ENCODE measurements at regions not wholly inside any gene's neighbourhood (a gene's known extent, or its start where the extent isn't known, plus 50 kb on each side); places are given as distances from the start of the nearest gene placed in this dataset.

GRCh38 chr11:122019908-122020694, 95.9 kb downstream of the BLID start:
- no peaks in the 10 kb centered on the region for H3K79me2 ChIP-seq (ENCODE audit: insufficient read depth, low read length)
- no peaks in the 10 kb centered on the region for H3K9me2 ChIP-seq (replicated peaks; ENCODE audit: insufficient read depth, low read length)
- no peak overlapping the region for H3K4me2 ChIP-seq (ENCODE audit: low read depth, low read length, poor library complexity, severe bottlenecking)
- no peak overlapping the region for H2AFZ ChIP-seq (ENCODE audit: low read depth, low read length, severe bottlenecking)
- TF ChIP-seq EZH2phosphoT487 (conservative IDR thresholded peaks at IDR 0.05; ENCODE audit: low read length) = no peak
- no peak for TF ChIP-seq CTCF (IDR thresholded peaks at IDR 0.05; ENCODE audit: insufficient read depth, low read length, poor library complexity, severe bottlenecking)
- no peaks in the 10 kb centered on the region for H3K27me3 ChIP-seq (ENCODE audit: low read length)
- no peaks in the 10 kb centered on the region for H3F3A ChIP-seq (ENCODE audit: insufficient read depth)
- no peaks in the 10 kb centered on the region for H4K20me1 ChIP-seq (ENCODE audit: low read depth, low read length)
- no peak overlapping the region for H3K27ac ChIP-seq (ENCODE audit: low read depth, low read length)
- H3K36me3 ChIP-seq (ENCODE audit: low read length) = no peaks in the 10 kb centered on the region
- H3K9ac ChIP-seq (ENCODE audit: low read length) = no peak overlapping the region
- H3K4me3 ChIP-seq (ENCODE audit: insufficient read depth, low read length, poor library complexity, severe bottlenecking) = no peak overlapping the region
- H3K9me3 ChIP-seq (ENCODE audit: insufficient read depth, low read length) = no peaks in the 10 kb centered on the region

DNA sequence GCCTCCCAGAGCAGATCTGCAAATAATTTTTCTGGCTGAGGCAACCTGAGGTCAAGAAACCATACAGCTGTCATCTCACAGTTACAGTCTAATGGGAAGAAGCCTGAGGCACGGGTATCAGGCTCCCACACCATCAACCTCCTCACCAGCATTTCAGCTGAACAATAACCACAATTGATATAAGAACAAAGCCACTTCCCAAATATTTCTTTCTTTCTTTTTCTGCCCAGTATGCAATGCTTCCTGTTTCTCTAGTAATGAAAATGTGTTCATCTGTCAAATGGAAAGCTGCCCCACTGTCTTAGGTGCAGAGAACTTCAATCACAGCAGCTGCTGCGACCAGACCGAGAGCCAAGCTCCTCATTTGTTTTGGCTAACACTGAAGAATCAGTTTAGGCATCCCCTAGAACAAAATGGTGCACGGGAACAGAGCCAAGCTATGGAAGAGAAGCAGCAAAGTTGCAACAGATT, 108.4 kb downstream of the BLID start:
- no peaks in the 10 kb centered on the region for H3K79me2 ChIP-seq (ENCODE audit: insufficient read depth, low read length)
- H3K9me3 ChIP-seq (ENCODE audit: insufficient read depth, low read length) = no peaks in the 10 kb centered on the region
- TF ChIP-seq CTCF (IDR thresholded peaks at IDR 0.05; ENCODE audit: insufficient read depth, low read length, poor library complexity, severe bottlenecking) (no peak), EZH2phosphoT487 (conservative IDR thresholded peaks at IDR 0.05; ENCODE audit: low read length) (no peak)
- no peak overlapping the region for H2AFZ ChIP-seq (ENCODE audit: low read depth, low read length, severe bottlenecking)
- no peaks in the 10 kb centered on the region for H3K27me3 ChIP-seq (ENCODE audit: low read length)
- no peaks in the 10 kb centered on the region for H4K20me1 ChIP-seq (ENCODE audit: low read depth, low read length)
- no peaks in the 10 kb centered on the region for H3F3A ChIP-seq (ENCODE audit: insufficient read depth)
- no peaks in the 10 kb centered on the region for H3K36me3 ChIP-seq (ENCODE audit: low read length)
- no peak overlapping the region for H3K9ac ChIP-seq (ENCODE audit: low read length)
- H3K4me3 ChIP-seq (ENCODE audit: insufficient read depth, low read length, poor library complexity, severe bottlenecking) = no peak overlapping the region
- H3K4me2 ChIP-seq (ENCODE audit: low read depth, low read length, poor library complexity, severe bottlenecking) = no peak overlapping the region
- no peaks in the 10 kb centered on the region; the same call in 1 of the 2 replicates for H3K9me2 ChIP-seq (replicated peaks; ENCODE audit: insufficient read depth, low read length)
- H3K27ac ChIP-seq (ENCODE audit: low read depth, low read length) = no peak overlapping the region

DNA sequence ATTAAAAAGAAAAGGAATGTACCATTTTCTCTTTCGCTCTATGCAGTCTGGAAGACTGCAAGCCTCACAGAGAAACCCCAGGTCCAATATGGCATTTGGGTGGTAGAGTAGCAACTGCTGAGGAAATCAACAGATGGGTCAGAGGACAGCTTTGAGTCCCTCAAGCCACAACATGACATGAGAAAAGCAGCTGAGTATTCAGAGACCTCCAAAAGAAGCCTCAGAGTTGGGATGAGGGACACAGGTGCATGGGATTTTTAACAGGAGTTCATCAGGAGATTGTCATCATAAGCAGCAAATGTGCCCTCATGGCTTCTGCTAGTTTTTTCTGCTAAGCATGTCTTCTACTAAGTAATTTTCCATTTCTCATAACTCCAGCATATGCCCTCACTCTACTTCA, 111.6 kb downstream of the BLID start:
- Histone ChIP-seq H3K4me2 (ENCODE audit: low read depth, low read length, poor library complexity, severe bottlenecking) (no peak overlapping the region), H3K9me3 (ENCODE audit: insufficient read depth, low read length) (no peaks in the 10 kb centered on the region), H4K20me1 (ENCODE audit: low read depth, low read length) (no peaks in the 10 kb centered on the region), H3K4me3 (ENCODE audit: insufficient read depth, low read length, poor library complexity, severe bottlenecking) (no peak overlapping the region), H3F3A (ENCODE audit: insufficient read depth) (no peaks in the 10 kb centered on the region), H3K27ac (ENCODE audit: low read depth, low read length) (no peak overlapping the region), H3K9ac (ENCODE audit: low read length) (no peak overlapping the region), H3K9me2 (replicated peaks; ENCODE audit: insufficient read depth, low read length) (no peaks in the 10 kb centered on the region; the same call in 1 of the 2 replicates), H3K36me3 (ENCODE audit: low read length) (no peaks in the 10 kb centered on the region), H2AFZ (ENCODE audit: low read depth, low read length, severe bottlenecking) (no peak overlapping the region), H3K27me3 (ENCODE audit: low read length) (no peaks in the 10 kb centered on the region), H3K79me2 (ENCODE audit: insufficient read depth, low read length) (no peaks in the 10 kb centered on the region)
- TF ChIP-seq CTCF (IDR thresholded peaks at IDR 0.05; ENCODE audit: insufficient read depth, low read length, poor library complexity, severe bottlenecking) (no peak), EZH2phosphoT487 (conservative IDR thresholded peaks at IDR 0.05; ENCODE audit: low read length) (no peak)

Data from SU-DHL-6 (cell line).